ENCODE measurements at regions not wholly inside any gene's neighbourhood (a gene's known extent, or its start where the extent isn't known, plus 50 kb on each side); places are given as distances from the start of the nearest gene placed in this dataset.

- FAIRE-seq = no peak
Observed at GRCh38 chr1:39134768-39135333, 69.6 kb upstream of the MACF1 start.

GRCh38 chr1:39136638-39137037 lies 67.9 kb upstream of the MACF1 start:
- FAIRE-seq (peak; percentile 7), DNase-seq (ENCODE audit: low spot score) (no peak)

More at GRCh38 chr1:39134768-39135333, 69.6 kb upstream of the MACF1 start:
- no peak for DNase-seq (ENCODE audit: low spot score)

- no peak for FAIRE-seq
Observed at GRCh38 chr1:39139723-39140360, 64.7 kb upstream of the MACF1 start.

GRCh38 chr1:39141925-39142324 lies 62.6 kb upstream of the MACF1 start:
- no peak for DNase-seq (ENCODE audit: low spot score)

More at GRCh38 chr1:39139723-39140360, 64.7 kb upstream of the MACF1 start:
- DNase-seq (ENCODE audit: low spot score) = no peak

GRCh38 chr1:39142401-39143060 lies 62.0 kb upstream of the MACF1 start:
- peak; percentile 46 for DNase-seq (ENCODE audit: low spot score)
- FAIRE-seq = no peak

More at GRCh38 chr1:39141925-39142324, 62.6 kb upstream of the MACF1 start:
- no peak for FAIRE-seq

GRCh38 chr1:39144924-39145323 lies 59.6 kb upstream of the MACF1 start:
- FAIRE-seq (no peak), DNase-seq (ENCODE audit: low spot score) (no peak)

- no peak for DNase-seq (ENCODE audit: low spot score)
- no peak for FAIRE-seq
Observed at GRCh38 chr1:39145331-39145965, 59.0 kb upstream of the MACF1 start.

- DNase-seq (ENCODE audit: low spot score) (no peak), FAIRE-seq (no peak)
Observed at GRCh38 chr1:39146681-39147080, 57.8 kb upstream of the MACF1 start.

GRCh38 chr1:39147099-39148025 lies 57.1 kb upstream of the MACF1 start:
- FAIRE-seq = no peak
- DNase-seq (ENCODE audit: low spot score) = no peak

GRCh38 chr1:39148942-39149341 lies 55.6 kb upstream of the MACF1 start:
- FAIRE-seq (no peak), DNase-seq (ENCODE audit: low spot score) (no peak)

- no peak for DNase-seq (ENCODE audit: low spot score)
- FAIRE-seq = no peak
Observed at GRCh38 chr1:39149509-39149908, 55.0 kb upstream of the MACF1 start.

GRCh38 chr1:39150779-39151178 lies 53.7 kb upstream of the MACF1 start:
- DNase-seq (ENCODE audit: low spot score) (no peak), FAIRE-seq (no peak)

- no peak for FAIRE-seq
- DNase-seq (ENCODE audit: low spot score) = no peak
Observed at GRCh38 chr1:39151267-39151666, 53.2 kb upstream of the MACF1 start.

GRCh38 chr1:39152923-39153322 lies 51.6 kb upstream of the MACF1 start:
- FAIRE-seq = no peak
- DNase-seq (ENCODE audit: low spot score) = no peak

GRCh38 chr1:39153684-39154083 lies 50.8 kb upstream of the MACF1 start:
- FAIRE-seq = no peak
- DNase-seq (ENCODE audit: low spot score) = no peak

GRCh38 chr1:39154553-39155421 lies 49.7 kb upstream of the MACF1 start:
- peak; percentile 79 for DNase-seq (ENCODE audit: low spot score)

More at GRCh38 chr1:39154553-39155421, 49.7 kb upstream of the MACF1 start:
- FAIRE-seq = peak; percentile 77

Data from RCC 7860 (cell line).